22Rv1 (cell line): ENCODE measurements at regions not wholly inside any gene's neighbourhood (a gene's known extent, or its start where the extent isn't known, plus 50 kb on each side); places are given as distances from the start of the nearest gene placed in this dataset.
"Not testable (repeated sequence)": the region's sequence is repeated elsewhere in the genome, so short reads cannot be mapped to it uniquely, and the experiment has no call there.

Experiments used
- CTCF ChIP-seq: fragments of 450-650 bp; IDR thresholded peaks from 2 replicates; pipeline ENCODE4 v1.5.1; 2017; ENCODE audit warnings: mild to moderate bottlenecking
- ZFX ChIP-seq: fragments of 450-650 bp; IDR thresholded peaks from 2 replicates; pipeline ENCODE4 v1.6.1; 2017; ENCODE audit warnings: antibody characterized with exemption, borderline replicate concordance

- TF ChIP-seq CTCF, ZFX: not testable (repeated sequence)
These were observed 181.1 kb downstream of the TBC1D2B start for GRCh38 chr15:77896147-77897112.
